ENCODE measurements at regions not wholly inside any gene's neighbourhood (a gene's known extent, or its start where the extent isn't known, plus 50 kb on each side); places are given as distances from the start of the nearest gene placed in this dataset.

GRCh38 chrX:2640436-2641150 lies 50.5 kb upstream of the CD99 start:
- DNase-seq (ENCODE audit: low spot score), result no peak
- POLR2A ChIA-PET, result no interaction called here

More at GRCh38 chrX:2640436-2641150, 50.5 kb upstream of the CD99 start:
- Mint-ChIP-seq H3K27ac (no peak overlapping the region), H3K36me3 (peaks cover 28% of the 10 kb centered on the region), H3K9me3 (peaks cover 7% of the 10 kb centered on the region), H3K27me3 (ENCODE audit: low read depth) (no peaks in the 10 kb centered on the region), H3K4me3 (no peak overlapping the region), H3K4me1 (peaks cover 5% of the 10 kb centered on the region; the same call in 1 of the 2 replicates)
- ATAC-seq, result no peak
- CTCF ChIA-PET, result no interaction called here
- no peak for TF ChIP-seq ZNF532 (CRISPR knock-in tag; IDR thresholded peaks at IDR 0.05; ENCODE audit: borderline replicate concordance)
- no peak for TF ChIP-seq ERG (CRISPR knock-in tag; IDR thresholded peaks at IDR 0.05)
- no peak for TF ChIP-seq ZNF263 (CRISPR knock-in tag; IDR thresholded peaks at IDR 0.05; ENCODE audit: low read depth)
- TF ChIP-seq AFF4 (CRISPR knock-in tag; IDR thresholded peaks at IDR 0.05; ENCODE audit: borderline replicate concordance), result no peak
- TF ChIP-seq EMX1 (CRISPR knock-in tag; IDR thresholded peaks at IDR 0.05), result no peak
- TF ChIP-seq JUN (CRISPR knock-in tag; IDR thresholded peaks at IDR 0.05), result no peak

All from WTC11 (cell line).